Osteocyte (in vitro differentiated cells): ENCODE measurements at regions not wholly inside any gene's neighbourhood (a gene's known extent, or its start where the extent isn't known, plus 50 kb on each side); places are given as distances from the start of the nearest gene placed in this dataset.

Experiments
- DNase-seq: peaks from one replicate; pipeline ENCODE4 v3.0.0; 2021; ENCODE audit warnings: mixed read lengths; ENCODE audit not compliant: unreplicated experiment; ENCODE audit errors: extremely low spot score
- H3K27ac Mint-ChIP-seq: one replicate; pipeline ENCODE4 v1.8.0; 2021; ENCODE audit warnings: mild to moderate bottlenecking, mixed read lengths; ENCODE audit not compliant: unreplicated experiment
- H3K27me3 Mint-ChIP-seq: one replicate; pipeline ENCODE4 v1.8.0; 2021; ENCODE audit warnings: mixed read lengths; ENCODE audit not compliant: unreplicated experiment
- H3K36me3 Mint-ChIP-seq: one replicate; pipeline ENCODE4 v1.8.0; 2021; ENCODE audit warnings: mixed read lengths; ENCODE audit not compliant: unreplicated experiment
- H3K4me1 Mint-ChIP-seq: one replicate; pipeline ENCODE4 v1.8.0; 2021; ENCODE audit warnings: mixed read lengths; ENCODE audit not compliant: unreplicated experiment
- H3K4me3 Mint-ChIP-seq: one replicate; pipeline ENCODE4 v1.8.0; 2021; ENCODE audit warnings: mild to moderate bottlenecking, moderate library complexity, mixed read lengths; ENCODE audit not compliant: unreplicated experiment
- H3K9me3 Mint-ChIP-seq: one replicate; pipeline ENCODE4 v1.8.0; 2021; ENCODE audit warnings: mixed read lengths; ENCODE audit not compliant: unreplicated experiment
- CTCF ChIP-seq: fragments of 200-600 bp; sonication (generic); IDR thresholded peaks from 2 replicates; pipeline ENCODE4 v1.5.0; 2021; ENCODE audit warnings: antibody characterized with exemption, mild to moderate bottlenecking, moderate library complexity

- Mint-ChIP-seq H3K4me3 (no peak overlapping the region), H3K9me3 (no peaks in the 10 kb centered on the region), H3K27me3 (peaks cover 37% of the 10 kb centered on the region), H3K4me1 (no peaks in the 10 kb centered on the region), H3K36me3 (no peaks in the 10 kb centered on the region), H3K27ac (no peak overlapping the region)
- peak; percentile 76 for TF ChIP-seq CTCF
- DNase-seq, result no peak
Measured at GRCh38 chr12:22856178-22856577, 231.2 kb downstream of the ETNK1 start.

- Mint-ChIP-seq H3K4me1 (no peaks in the 10 kb centered on the region), H3K36me3 (no peaks in the 10 kb centered on the region), H3K4me3 (no peak overlapping the region), H3K27me3 (peaks cover 41% of the 10 kb centered on the region), H3K9me3 (no peaks in the 10 kb centered on the region), H3K27ac (no peak overlapping the region)
- TF ChIP-seq CTCF, result no peak
- no peak for DNase-seq
Measured at GRCh38 chr12:22858849-22859570, 234.0 kb downstream of the ETNK1 start.

GRCh38 chr12:22860926-22861325, 236.0 kb downstream of the ETNK1 start:
- Mint-ChIP-seq H3K27me3 (peaks cover 32% of the 10 kb centered on the region), H3K9me3 (no peaks in the 10 kb centered on the region), H3K36me3 (no peaks in the 10 kb centered on the region), H3K4me3 (no peak overlapping the region), H3K27ac (no peak overlapping the region), H3K4me1 (no peaks in the 10 kb centered on the region)
- no peak for TF ChIP-seq CTCF
- no peak for DNase-seq

- Mint-ChIP-seq H3K27ac (no peak overlapping the region), H3K9me3 (no peaks in the 10 kb centered on the region), H3K4me1 (no peaks in the 10 kb centered on the region), H3K4me3 (no peak overlapping the region), H3K36me3 (no peaks in the 10 kb centered on the region), H3K27me3 (peaks cover 12% of the 10 kb centered on the region)
- no peak for TF ChIP-seq CTCF
- DNase-seq, result no peak
Measured at GRCh38 chr12:22865822-22866221, 240.9 kb downstream of the ETNK1 start.

GRCh38 chr12:22866406-22866805, 241.4 kb downstream of the ETNK1 start:
- no peak overlapping the region for H3K4me3 Mint-ChIP-seq
- H3K27ac Mint-ChIP-seq, result no peak overlapping the region
- DNase-seq, result no peak
- no peaks in the 10 kb centered on the region for H3K36me3 Mint-ChIP-seq
- H3K4me1 Mint-ChIP-seq, result no peaks in the 10 kb centered on the region
- no peaks in the 10 kb centered on the region for H3K9me3 Mint-ChIP-seq
- no peak for TF ChIP-seq CTCF
- H3K27me3 Mint-ChIP-seq, result peaks cover 10% of the 10 kb centered on the region
